ENCODE measurements at regions not wholly inside any gene's neighbourhood (a gene's known extent, or its start where the extent isn't known, plus 50 kb on each side); places are given as distances from the start of the nearest gene placed in this dataset.

- no peak for TF ChIP-seq EZH2phosphoT487 (IDR thresholded peaks at IDR 0.05; ENCODE audit: borderline replicate concordance, low read length)
- no peak for TF ChIP-seq CTCF (conservative IDR thresholded peaks at IDR 0.05; ENCODE audit: low read depth, low read length)
Observed at GRCh38 chr3:117637666-117638065, 928.1 kb downstream of the TUSC7 start.

Data from PC-3 (cell line).